Parathyroid adenoma (tissue), 2 donors: ENCODE measurements at regions not wholly inside any gene's neighbourhood (a gene's known extent, or its start where the extent isn't known, plus 50 kb on each side); places are given as distances from the start of the nearest gene placed in this dataset.

Source experiments
- H2AFZ ChIP-seq: fragments of 300-600 bp; sonication (generic); one replicate; pipeline ENCODE4 v1.7.0; 2017; ENCODE audit warnings: antibody characterized with exemption, mild to moderate bottlenecking
- H3K27ac ChIP-seq: fragments of 300-600 bp; sonication (generic); one replicate; pipeline ENCODE4 v1.7.0; 2017
- H3K27me3 ChIP-seq: fragments of 300-600 bp; sonication (generic); one replicate; pipeline ENCODE4 v1.7.0; 2017; ENCODE audit warnings: low read length; ENCODE audit not compliant: control insufficient read depth, insufficient read depth
- H3K36me3 ChIP-seq: fragments of 300-600 bp; sonication (generic); one replicate; pipeline ENCODE4 v1.7.0; 2017; ENCODE audit warnings: low read length; ENCODE audit not compliant: control insufficient read depth, insufficient read depth
- H3K4me1 ChIP-seq: fragments of 300-600 bp; sonication (generic); one replicate; pipeline ENCODE4 v1.7.0; 2017; ENCODE audit warnings: control low read depth
- H3K4me2 ChIP-seq: fragments of 300-600 bp; sonication (generic); one replicate; pipeline ENCODE4 v1.7.0; 2017; ENCODE audit warnings: low read length
- H3K4me3 ChIP-seq: fragments of 300-600 bp; sonication (generic); one replicate; pipeline ENCODE4 v1.7.0; 2017; ENCODE audit warnings: low read depth, low read length
- H3K79me2 ChIP-seq: fragments of 300-600 bp; sonication (generic); one replicate; pipeline ENCODE4 v1.7.0; 2017; ENCODE audit warnings: control low read depth
- H3K9ac ChIP-seq: fragments of 300-600 bp; sonication (generic); one replicate; pipeline ENCODE4 v1.7.0; 2017; ENCODE audit warnings: mild to moderate bottlenecking
- H3K9me3 ChIP-seq: fragments of 300-600 bp; sonication (generic); one replicate; pipeline ENCODE4 v1.7.0; 2017; ENCODE audit warnings: low read length; ENCODE audit not compliant: control insufficient read depth
- CTCF ChIP-seq: fragments of 300-600 bp; sonication (generic); IDR thresholded peaks from one replicate; pipeline ENCODE4 v1.7.0; 2017; ENCODE audit warnings: antibody characterized with exemption, mild to moderate bottlenecking
- donor health status: primary hyperparathyroidism.

- H3K4me2 ChIP-seq: no peak overlapping the region
- H3K79me2 ChIP-seq: no peaks in the 10 kb centered on the region
- H3K27ac ChIP-seq: no peak overlapping the region
- peak overlapping the region; percentile 3 for H2AFZ ChIP-seq
- H3K9ac ChIP-seq: no peak overlapping the region
- peaks cover 13% of the 10 kb centered on the region for H3K4me1 ChIP-seq
- no peak for TF ChIP-seq CTCF
- no peaks in the 10 kb centered on the region for H3K36me3 ChIP-seq
- no peaks in the 10 kb centered on the region for H3K27me3 ChIP-seq
- peak overlapping the region; percentile 2 for H3K4me3 ChIP-seq
- no peaks in the 10 kb centered on the region for H3K9me3 ChIP-seq
These were observed 60.2 kb downstream of the PDE6H start for GRCh38 chr12:15033029-15033428.

DNA sequence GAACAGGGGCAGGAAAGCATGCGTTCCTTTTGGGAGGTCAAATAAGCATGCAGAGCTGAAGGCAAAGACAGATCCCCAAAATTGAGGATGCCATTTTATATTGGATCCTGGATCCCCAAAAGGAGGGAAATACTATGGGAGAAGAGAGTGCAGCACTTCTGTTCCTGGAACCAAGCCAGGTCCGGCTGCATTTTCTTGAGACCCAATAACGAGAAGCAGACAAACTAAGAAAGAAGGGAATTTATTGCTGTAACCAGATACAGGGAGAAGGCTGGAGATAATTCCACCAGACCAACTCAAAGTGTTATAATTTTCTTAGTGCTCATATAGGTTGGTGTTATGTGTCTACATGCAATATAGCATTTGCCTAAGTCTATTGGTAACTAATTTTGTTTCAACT is 60.8 kb downstream of the PDE6H start:
- H3K27ac ChIP-seq: no peak overlapping the region
- peak overlapping the region; percentile 42 for H2AFZ ChIP-seq
- peaks cover 13% of the 10 kb centered on the region for H3K4me1 ChIP-seq
- no peaks in the 10 kb centered on the region for H3K36me3 ChIP-seq
- H3K4me3 ChIP-seq: no peak overlapping the region
- no peak overlapping the region for H3K9ac ChIP-seq
- H3K27me3 ChIP-seq: no peaks in the 10 kb centered on the region
- H3K4me2 ChIP-seq: no peak overlapping the region
- H3K79me2 ChIP-seq: no peaks in the 10 kb centered on the region
- H3K9me3 ChIP-seq: no peaks in the 10 kb centered on the region
- no peak for TF ChIP-seq CTCF

- Histone ChIP-seq H3K9ac (no peak overlapping the region), H3K9me3 (no peaks in the 10 kb centered on the region), H3K79me2 (no peaks in the 10 kb centered on the region), H3K27ac (no peak overlapping the region), H3K4me2 (no peak overlapping the region), H3K36me3 (no peaks in the 10 kb centered on the region), H3K4me1 (peaks cover 13% of the 10 kb centered on the region), H3K27me3 (no peaks in the 10 kb centered on the region), H2AFZ (peak overlapping the region; percentile 18), H3K4me3 (no peak overlapping the region)
- TF ChIP-seq CTCF: no peak
These were observed 62.3 kb downstream of the PDE6H start for GRCh38 chr12:15035185-15035584.

- TF ChIP-seq CTCF: no peak
- H3K4me1 ChIP-seq: peaks cover 13% of the 10 kb centered on the region
- H2AFZ ChIP-seq: no peak overlapping the region
- no peaks in the 10 kb centered on the region for H3K36me3 ChIP-seq
- no peak overlapping the region for H3K9ac ChIP-seq
- no peaks in the 10 kb centered on the region for H3K9me3 ChIP-seq
- no peak overlapping the region for H3K4me2 ChIP-seq
- H3K4me3 ChIP-seq: no peak overlapping the region
- no peak overlapping the region for H3K27ac ChIP-seq
- H3K79me2 ChIP-seq: no peaks in the 10 kb centered on the region
- no peaks in the 10 kb centered on the region for H3K27me3 ChIP-seq
These were observed 64.3 kb downstream of the PDE6H start for GRCh38 chr12:15037091-15037687.

DNA sequence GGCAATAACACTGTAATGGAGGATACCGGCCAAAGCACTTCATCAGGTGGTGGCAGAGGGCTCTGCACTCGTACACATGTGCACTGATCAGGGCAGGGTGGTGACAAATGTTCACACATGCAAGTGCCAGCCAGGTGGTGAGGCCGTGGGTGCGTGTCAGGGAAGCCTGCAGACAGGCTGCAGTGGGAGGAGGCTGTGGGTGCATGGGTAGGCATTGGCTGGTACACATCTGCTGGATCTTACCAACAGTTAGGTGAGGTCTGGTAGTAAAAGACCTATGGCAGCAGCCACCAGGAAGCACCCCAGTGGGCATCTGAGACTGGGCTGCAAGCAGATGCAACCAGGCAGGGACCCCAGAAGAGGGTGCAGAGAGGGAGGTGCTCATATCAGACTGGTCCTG is 65.3 kb downstream of the PDE6H start:
- H3K9me3 ChIP-seq: no peaks in the 10 kb centered on the region
- no peak overlapping the region for H3K4me3 ChIP-seq
- H3K4me1 ChIP-seq: peaks cover 13% of the 10 kb centered on the region
- H3K27me3 ChIP-seq: no peaks in the 10 kb centered on the region
- no peak overlapping the region for H3K4me2 ChIP-seq
- no peak overlapping the region for H3K27ac ChIP-seq
- no peak overlapping the region for H2AFZ ChIP-seq
- no peak overlapping the region for H3K9ac ChIP-seq
- H3K36me3 ChIP-seq: no peaks in the 10 kb centered on the region
- no peaks in the 10 kb centered on the region for H3K79me2 ChIP-seq
- no peak for TF ChIP-seq CTCF
